Muscle of back (tissue), 3 donors: ENCODE measurements at regions not wholly inside any gene's neighbourhood (a gene's known extent, or its start where the extent isn't known, plus 50 kb on each side); places are given as distances from the start of the nearest gene placed in this dataset.
"Not testable (repeated sequence)": the region's sequence is repeated elsewhere in the genome, so short reads cannot be mapped to it uniquely, and the experiment has no call there.

Experiments
- DNase-seq, 3 donors: peaks; one replicate each; pipeline versions ENCODE4 v3.0.0 to v3.0.0-alpha.2; 2013

DNA sequence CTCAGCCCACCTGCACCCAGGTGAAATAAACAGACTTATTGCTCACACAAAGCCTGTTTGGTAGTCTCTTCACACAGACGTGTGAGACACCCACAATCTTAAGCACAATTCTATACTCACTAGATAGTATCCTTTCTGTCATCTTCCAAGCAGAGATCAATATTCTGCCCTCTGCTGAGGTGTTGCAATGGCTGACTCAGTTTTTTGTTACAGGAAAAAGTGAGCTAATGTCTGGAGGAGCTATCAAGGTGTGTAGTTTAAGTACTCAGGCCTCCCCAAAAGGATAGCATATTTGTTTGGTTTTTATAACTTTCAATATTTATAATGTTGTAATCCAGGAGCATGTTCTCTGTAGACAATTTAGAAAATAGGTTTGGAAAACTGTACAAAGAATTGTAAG, 775.2 kb upstream of the POU3F4 start:
- no peak for DNase-seq

DNA sequence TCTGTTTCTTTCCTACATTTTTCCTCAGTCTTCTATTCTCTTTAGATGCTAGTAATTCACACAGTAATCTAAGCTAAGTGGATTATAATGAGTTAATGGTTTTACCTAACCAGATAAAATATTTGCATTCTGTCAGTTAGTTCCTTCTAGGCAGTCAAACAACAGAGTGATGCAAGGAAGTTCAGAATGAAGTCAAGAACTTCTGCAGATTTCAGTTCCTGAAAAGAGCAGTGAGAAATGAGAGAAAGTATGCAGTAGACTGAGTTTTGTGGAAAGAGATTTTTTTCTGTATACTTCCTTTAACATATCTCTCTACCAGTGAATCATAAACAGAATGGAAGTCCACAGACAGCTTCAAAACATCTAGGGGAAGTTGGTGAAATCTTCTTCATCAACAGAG, 774.0 kb upstream of the POU3F4 start:
- DNase-seq, result no peak

DNA sequence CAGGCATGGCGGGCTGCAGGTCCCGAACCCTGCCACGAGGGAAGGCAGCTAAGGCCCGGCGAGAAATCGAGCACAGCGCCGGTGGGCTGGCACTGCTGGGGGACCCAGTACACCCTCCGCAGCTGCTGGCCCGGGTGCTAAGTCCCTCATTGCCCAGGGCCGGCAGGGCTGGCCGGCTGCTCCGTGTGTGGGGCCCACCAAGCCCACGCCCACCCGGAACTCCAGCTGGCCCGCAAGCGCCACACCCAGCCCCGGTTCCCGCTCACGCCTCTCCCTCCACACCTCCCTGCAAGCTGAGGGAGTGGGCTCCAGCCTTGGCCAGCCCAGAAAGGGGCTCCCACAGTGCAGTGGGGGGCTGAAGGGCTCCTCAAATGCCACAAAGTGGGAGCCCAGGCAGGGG, 769.8 kb upstream of the POU3F4 start:
- not testable (repeated sequence) for DNase-seq

DNA sequence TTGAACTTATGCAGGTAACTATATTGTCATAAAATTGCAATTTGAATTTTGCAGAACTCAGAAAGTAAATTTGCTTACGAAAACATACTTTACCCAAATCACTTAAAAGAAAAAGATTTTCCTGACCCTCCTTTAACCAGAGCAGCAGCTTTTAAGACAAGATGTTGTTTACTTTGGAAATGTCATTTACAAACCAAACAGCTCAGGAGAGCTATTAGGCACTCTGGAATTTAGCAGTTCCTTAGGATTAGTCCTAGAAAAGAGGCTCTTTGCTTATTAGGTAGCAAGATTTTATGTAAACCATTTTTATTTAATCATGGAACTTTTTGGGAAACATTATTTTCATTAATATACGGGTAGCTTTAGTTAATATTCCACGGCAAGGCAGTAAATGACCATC, 765.7 kb upstream of the POU3F4 start:
- DNase-seq, result no peak

DNA sequence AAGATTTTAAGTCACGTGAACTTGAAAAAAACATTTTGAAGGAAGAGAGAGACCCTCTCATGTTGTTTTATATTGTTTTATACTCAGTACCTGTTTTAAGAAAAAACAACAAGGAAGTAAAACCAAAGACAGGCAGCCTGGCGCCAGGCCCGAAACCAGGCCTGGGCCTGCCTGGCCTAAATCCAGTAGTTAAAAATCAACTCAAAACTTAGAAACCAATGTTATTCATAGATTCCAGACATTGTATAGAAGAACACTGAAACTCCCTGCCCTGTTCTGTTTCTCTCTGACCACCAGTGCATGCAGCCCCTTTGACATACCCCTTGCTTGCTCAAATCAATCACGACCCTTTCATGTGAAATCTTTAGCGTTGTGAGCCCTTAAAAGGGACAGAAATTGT, 762.4 kb upstream of the POU3F4 start:
- not testable (repeated sequence) for DNase-seq

DNA sequence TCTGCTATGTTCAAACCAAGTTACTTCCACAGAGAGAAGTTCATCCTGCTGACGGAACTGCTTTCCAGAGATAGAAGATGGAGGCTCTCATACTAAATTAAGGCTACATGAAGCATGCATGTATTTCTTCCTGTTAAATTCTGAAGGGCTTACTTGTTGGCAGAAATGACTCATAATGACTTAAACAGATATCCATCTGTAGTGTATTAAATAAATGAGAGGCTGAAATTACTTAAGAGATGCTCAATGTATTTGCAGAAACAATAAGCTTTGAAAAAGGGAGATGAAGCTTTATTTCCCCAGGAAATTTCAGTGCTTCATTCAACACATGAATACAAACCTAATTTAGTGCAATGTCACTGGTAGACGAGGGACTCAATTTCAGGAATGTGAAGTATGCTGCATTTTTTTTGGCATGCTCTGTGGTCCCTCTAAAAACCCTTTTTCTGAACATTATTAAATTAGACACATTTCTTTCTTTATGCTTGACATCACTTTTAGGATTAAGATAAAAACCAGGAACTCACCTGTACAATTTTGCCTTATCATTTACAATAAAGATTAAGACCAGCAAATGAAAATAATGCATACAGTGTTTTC, 759.1 kb upstream of the POU3F4 start:
- DNase-seq, result peak in 2 of 3 donors; percentile 31 to 63

DNA sequence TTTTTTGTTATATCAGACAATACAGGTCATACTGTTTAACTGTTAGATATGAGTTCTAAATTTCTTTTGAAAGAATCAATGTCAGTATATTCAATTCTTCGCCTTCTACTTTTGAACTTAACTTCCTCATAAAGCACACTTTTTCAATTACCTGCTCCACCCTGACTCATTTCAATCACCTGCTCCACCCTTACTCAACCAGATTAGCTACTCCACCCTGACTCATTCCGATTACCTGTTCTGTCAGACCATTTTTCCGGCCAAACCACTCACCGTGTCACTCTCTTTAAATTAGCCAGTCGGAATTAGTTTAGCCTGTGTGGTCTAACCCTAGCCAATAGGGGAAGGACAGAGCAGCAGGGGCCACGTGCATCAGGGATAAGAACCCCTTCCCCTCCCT, 751.8 kb upstream of the POU3F4 start:
- DNase-seq, result no peak

DNA sequence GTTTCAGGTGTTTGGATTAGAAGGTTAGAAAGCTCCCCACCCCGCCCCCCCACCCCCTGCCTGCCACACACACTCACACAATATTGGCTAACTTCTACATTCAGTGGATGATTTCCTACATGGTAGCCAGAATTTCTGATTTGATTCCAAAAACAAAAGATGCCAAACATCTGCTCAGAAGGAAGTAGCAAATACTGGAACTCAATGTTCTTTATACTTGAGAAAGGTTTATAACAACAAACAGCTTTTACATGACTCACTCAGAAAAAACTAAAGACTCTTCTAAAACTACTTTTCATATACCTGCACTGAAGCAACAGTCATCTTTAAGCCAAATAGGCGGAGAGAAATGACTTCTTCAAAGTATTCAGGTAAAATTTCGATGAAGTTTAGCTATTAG, 750.5 kb upstream of the POU3F4 start:
- peak in 2 of 3 donors; percentile 6 to 46 for DNase-seq

DNA sequence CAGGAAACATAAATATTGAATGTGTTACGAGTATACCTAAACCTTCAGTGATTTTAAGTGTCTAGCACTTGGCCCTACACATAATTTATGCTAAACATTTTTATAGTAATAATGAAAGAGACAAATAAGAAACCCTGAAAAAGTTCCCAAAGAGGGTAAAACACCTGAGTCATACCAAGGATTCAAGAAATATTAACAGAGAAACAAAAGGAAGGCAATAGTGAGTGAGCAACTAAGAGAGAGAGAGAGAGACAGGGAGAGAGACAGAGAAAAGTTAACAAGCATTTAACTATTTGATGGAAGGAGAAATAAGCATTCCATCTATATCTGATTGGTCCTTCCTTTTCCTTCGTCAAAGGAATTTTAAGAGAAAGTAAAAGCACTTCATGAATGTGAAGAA, 743.6 kb upstream of the POU3F4 start:
- DNase-seq, result no peak

DNA sequence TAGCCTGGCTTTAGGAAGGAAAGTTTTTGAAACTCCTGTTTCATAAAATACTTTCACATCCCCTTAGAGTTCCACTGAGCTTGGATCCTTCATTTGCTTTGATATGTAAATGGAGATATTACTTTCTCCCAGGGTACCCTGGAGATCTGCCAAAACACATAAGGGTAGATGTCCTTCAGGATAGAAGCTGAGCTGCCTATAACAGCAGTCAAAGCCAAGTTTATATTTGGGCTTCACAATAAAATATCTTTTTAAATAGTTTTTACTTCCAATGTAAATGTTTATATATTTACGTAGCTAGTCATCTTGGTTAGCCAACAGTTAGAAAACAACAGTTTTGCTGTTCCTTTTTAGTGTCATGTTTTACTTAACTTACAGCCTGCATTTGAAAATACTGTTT, 742.3 kb upstream of the POU3F4 start:
- no peak for DNase-seq

DNA sequence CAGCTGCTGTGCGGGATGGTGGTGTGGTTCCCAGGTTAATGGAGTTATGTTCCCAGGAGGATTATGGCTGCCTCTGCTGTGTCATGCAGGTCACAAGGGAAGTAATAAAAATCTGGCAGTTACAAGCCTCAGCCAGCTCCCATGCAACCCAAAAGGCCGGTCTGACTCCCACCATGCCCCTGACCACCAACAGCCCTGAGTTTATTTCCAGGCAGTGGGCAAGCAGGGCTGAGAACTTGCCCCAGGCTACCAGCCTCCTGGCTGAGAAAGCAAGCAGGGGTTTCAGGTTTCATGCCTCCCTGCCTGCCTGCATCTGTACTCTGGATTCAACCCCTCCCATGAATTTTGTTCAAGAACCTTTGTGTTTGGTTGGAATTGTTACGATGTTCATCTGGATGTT, 732.7 kb upstream of the POU3F4 start:
- no peak for DNase-seq

DNA sequence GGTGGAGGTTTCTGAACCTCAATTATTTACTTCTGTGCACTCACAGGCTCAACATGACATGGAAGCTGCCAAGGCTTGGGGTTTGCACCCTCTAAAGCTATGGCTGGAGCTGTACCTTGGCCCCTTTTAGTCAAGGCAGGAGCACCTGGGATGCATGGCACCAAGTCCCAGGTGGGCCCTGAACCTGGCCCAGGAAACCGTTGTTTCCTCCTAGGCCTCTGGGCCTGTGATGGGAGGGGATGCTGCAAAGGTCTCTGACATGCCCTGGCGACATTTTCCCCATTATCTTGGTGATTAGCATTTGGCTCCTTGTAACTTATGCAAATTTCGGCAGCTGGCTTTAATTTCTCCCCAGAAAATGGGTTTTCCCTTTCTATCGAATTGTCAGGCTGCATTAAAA, 726.1 kb upstream of the POU3F4 start:
- DNase-seq, result no peak

DNA sequence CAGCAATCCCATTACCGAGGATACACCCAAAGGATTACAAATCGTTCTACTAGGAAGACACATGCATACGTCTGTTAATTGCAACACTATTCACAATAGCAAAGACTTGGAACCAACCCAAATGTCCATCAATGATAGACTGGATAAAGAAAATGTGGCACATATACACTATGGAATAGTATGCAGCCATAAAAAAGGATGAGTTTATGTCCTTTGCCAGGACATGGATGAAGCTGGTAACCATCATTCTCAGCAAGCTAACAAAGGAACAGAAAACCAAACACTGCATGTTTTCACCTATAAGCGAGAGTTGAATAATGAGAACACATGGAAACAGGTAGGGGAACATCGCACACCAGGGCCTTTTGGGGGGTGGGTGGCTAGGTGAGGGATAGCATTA, 695.2 kb upstream of the POU3F4 start:
- not testable (repeated sequence) for DNase-seq

DNA sequence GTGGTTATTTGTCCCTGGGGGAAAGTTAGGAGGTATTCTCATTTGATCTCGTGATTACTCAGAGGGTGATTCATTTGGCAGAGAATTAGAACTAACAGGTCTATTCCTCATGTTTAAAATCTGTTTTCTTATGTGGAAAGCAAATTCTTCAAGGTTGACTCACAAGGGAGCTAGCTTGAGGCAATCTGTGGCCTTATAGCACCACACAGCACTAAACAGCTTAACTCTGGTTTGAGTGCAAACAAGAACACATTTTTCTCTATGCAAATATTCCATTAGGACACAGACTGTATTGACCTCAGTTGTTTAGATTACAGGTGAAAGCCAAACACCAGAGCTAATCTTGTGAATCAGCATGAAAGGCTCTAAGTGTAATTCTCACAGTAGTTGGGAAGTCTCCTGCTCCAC, 694.4 kb upstream of the POU3F4 start:
- DNase-seq, result peak in 1 of 3 donors; percentile 0

DNA sequence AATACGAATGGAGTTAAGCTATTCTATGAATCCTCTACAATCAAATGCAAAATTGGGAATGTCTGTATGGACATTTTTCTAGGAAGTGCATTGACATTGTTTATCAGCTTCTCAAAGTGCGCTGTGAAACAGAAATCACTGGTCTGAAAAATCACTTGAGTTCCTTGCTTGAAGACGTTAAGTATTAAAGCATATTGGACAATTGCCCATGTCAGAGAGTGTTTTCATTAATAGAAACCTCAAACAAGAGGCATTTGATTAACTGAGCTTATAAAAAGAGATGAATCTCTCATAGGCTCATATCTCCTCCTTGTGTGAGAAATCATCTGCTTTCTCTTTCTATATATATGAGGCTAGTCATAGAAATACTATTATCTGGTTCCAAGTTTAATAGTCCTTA, 692.1 kb upstream of the POU3F4 start:
- no peak for DNase-seq

DNA sequence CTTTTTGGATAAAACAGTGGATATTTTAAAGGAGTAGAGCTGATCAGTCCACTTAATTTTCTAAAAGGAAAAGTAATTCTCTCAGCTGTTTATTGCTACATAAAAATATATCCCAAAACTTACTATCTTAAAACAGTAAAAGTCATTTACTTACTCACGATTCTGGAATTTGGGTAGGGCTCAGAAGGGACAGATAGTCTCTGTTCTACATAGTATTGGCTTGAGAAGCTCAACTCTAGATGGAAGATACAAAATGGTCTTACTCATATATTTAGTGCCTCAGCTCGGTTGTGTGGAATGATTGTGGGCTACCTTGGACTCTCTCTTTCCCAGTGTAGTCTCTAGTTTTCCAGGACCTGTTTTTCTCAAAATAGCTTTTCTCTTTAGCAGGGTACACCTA, 691.5 kb upstream of the POU3F4 start:
- DNase-seq, result no peak

DNA sequence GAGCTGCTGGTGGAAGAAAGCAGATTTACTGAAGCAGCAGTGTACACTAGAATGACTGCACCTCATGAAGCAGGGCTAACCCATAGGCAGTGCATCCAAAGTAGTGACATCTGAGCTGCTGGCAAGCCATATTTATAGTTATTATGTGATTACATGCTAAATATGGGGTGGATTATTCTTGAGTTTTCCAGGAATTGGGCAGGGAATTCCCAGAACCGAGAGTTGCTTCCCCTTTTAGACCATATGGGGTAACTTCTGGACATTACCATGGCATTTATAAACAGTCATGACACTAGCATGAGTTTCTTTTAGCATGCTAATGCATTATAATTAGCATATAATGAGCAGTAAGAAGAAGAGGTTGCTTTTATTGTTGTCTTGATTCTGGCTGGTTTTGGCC, 665.8 kb upstream of the POU3F4 start:
- no peak for DNase-seq

DNA sequence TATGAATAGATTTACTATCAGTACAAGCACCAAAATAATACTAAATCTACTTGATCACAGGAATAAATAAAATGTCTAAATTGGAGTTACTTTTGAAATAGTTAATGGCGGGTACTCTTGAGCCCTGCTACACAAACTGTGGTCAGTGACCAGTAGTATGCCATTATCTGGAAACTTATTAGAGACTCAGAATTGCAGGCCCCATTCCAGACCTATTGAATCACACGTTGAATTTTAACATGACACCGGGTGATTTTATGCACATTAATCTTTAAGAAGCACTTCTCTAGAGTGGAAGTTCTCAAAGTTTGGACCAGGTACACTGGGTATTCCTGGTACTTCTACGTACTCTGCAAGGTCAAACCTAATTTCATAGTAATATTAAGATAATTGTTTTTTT, 660.0 kb upstream of the POU3F4 start:
- DNase-seq, result no peak
